HepG2 (cell line): ENCODE measurements at regions not wholly inside any gene's neighbourhood (a gene's known extent, or its start where the extent isn't known, plus 50 kb on each side); places are given as distances from the start of the nearest gene placed in this dataset.

ENCODE experiments used
- KAT8 ChIP-seq: IDR thresholded peaks from 2 replicates; pipeline ENCODE4 v1.6.1; 2016; ENCODE audit warnings: missing genetic modification reagents, missing compliant biosample characterization
- KLF6 ChIP-seq: IDR thresholded peaks from 2 replicates; pipeline ENCODE4 v1.8.0; 2016; ENCODE audit warnings: missing biosample characterization, missing genetic modification reagents
- PATZ1 ChIP-seq: sonication (generic); formaldehyde crosslinking; IDR thresholded peaks from 2 replicates; pipeline ENCODE4 v1.4.0; 2020; ENCODE audit warnings: missing genetic modification reagents
- ZNF318 ChIP-seq: sonication (generic); formaldehyde crosslinking; IDR thresholded peaks from 2 replicates; pipeline ENCODE4 v1.4.0; 2020; ENCODE audit warnings: mild to moderate bottlenecking, missing genetic modification reagents
- ZNF350 ChIP-seq: sonication (generic); formaldehyde crosslinking; IDR thresholded peaks from 2 replicates; pipeline ENCODE4 v1.4.0; 2020; ENCODE audit warnings: mild to moderate bottlenecking, low read depth, missing genetic modification reagents, borderline replicate concordance
- ZZZ3 ChIP-seq: sonication (generic); formaldehyde crosslinking; IDR thresholded peaks from 2 replicates; pipeline ENCODE4 v1.4.0; 2020; ENCODE audit warnings: missing genetic modification reagents, mild to moderate bottlenecking, borderline replicate concordance

GRCh38 chr10:121667948-121668313 lies 69.7 kb upstream of the FGFR2 start (continued):
- TF ChIP-seq ZNF318 (CRISPR knock-in tag) (no peak), KLF6 (no peak), KAT8 (CRISPR knock-in tag) (no peak), ZZZ3 (no peak), PATZ1 (CRISPR knock-in tag) (no peak), ZNF350 (CRISPR knock-in tag) (no peak)
